Right atrium auricular region (tissue), 2 donors: ENCODE measurements at regions not wholly inside any gene's neighbourhood (a gene's known extent, or its start where the extent isn't known, plus 50 kb on each side); places are given as distances from the start of the nearest gene placed in this dataset.

Source experiments
- DNase-seq: peaks from one replicate; pipeline ENCODE4 v3.0.0-alpha.2; 2019; ENCODE audit warnings: low spot score
- H3K27ac ChIP-seq, 2 donors: fragments of 200-600 bp; sonication (generic); 1 replicate in 1 of 2; 2 replicates in 1 of 2; pipeline ENCODE4 v1.5.1; 2016 to 2019
- H3K27me3 ChIP-seq, 2 donors: fragments of 200-600 bp; sonication (generic); one replicate each; pipeline versions ENCODE4 v1.5.1 to v1.6.0; 2017 to 2019
- H3K36me3 ChIP-seq: fragments of 200-600 bp; sonication (generic); one replicate; pipeline ENCODE4 v1.5.1; 2016
- H3K4me1 ChIP-seq, 2 donors: fragments of 200-600 bp; sonication (generic); one replicate each; pipeline versions ENCODE4 v1.5.1 to v1.6.0; 2017 to 2019
- H3K4me3 ChIP-seq, 2 donors: fragments of 200-600 bp; sonication (generic); 1 replicate in 1 of 2; 2 replicates in 1 of 2; pipeline ENCODE4 v1.5.1; 2017 to 2019; ENCODE audit warnings: mild to moderate bottlenecking in 1 of 2, moderate library complexity in 1 of 2
- H3K9me3 ChIP-seq, 2 donors: fragments of 200-600 bp; sonication (generic); one replicate each; pipeline ENCODE4 v1.5.1; 2019
- TF ChIP-seq, protein P1 (sequence below), 2 donors: fragments of 200-600 bp; sonication (generic); IDR thresholded peaks; one replicate each; pipeline ENCODE4 v1.5.1; 2019; ENCODE audit warnings: antibody characterized with exemption in 2 of 2

DNA sequence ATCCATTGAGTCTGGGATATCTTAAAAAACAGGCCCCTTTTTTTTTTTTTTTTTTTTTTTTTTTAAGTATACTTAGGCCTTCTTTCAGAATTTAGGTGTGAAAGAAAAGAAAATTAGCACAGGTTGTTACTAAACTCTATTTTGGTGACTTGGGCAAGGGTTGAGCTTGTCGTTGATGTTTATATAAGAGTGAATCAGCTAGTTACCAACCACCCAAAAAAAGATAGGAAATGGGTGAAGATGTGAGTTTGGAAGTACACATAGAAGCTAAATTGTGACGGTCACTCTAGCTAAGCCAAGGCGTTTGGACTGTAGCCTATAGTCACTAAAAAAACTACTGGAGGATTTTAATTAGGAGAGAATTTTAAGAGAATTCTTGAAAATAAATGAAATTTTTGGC, 1247.2 kb downstream of the AACS start:
- TF ChIP-seq, protein P1, sequence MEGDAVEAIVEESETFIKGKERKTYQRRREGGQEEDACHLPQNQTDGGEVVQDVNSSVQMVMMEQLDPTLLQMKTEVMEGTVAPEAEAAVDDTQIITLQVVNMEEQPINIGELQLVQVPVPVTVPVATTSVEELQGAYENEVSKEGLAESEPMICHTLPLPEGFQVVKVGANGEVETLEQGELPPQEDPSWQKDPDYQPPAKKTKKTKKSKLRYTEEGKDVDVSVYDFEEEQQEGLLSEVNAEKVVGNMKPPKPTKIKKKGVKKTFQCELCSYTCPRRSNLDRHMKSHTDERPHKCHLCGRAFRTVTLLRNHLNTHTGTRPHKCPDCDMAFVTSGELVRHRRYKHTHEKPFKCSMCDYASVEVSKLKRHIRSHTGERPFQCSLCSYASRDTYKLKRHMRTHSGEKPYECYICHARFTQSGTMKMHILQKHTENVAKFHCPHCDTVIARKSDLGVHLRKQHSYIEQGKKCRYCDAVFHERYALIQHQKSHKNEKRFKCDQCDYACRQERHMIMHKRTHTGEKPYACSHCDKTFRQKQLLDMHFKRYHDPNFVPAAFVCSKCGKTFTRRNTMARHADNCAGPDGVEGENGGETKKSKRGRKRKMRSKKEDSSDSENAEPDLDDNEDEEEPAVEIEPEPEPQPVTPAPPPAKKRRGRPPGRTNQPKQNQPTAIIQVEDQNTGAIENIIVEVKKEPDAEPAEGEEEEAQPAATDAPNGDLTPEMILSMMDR (IDR thresholded peaks at IDR 0.05) = no peak

DNA sequence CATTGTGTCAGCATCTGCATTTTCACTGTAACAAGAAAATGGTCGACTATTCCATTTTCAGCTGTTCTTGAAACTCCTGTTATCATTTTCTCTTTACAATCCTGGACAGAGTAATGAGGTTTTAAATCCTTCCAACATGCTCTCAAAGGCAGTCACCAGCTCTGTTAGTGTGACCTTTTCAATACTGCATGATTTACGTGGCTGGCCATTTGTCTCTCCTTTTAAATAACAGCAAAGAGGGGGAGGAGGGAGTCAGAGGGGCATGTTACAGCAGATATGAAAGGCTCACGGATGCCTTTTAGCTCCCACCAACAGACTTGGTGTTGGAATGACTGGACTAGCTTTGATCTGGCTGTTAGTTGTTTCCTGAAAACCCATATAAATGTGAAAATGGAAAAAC, 1251.2 kb downstream of the AACS start:
- Histone ChIP-seq H3K27ac (no peak overlapping the region), H3K36me3 (no peaks in the 10 kb centered on the region), H3K27me3 (no peaks in the 10 kb centered on the region), H3K4me1 (no peaks in the 10 kb centered on the region), H3K4me3 (no peak overlapping the region), H3K9me3 (no peaks in the 10 kb centered on the region)
- no peak for DNase-seq
- TF ChIP-seq, protein P1 (IDR thresholded peaks at IDR 0.05) = no peak

More for the DNA sequence above, 1247.2 kb downstream of the AACS start:
- Histone ChIP-seq H3K9me3 (no peaks in the 10 kb centered on the region), H3K27me3 (no peaks in the 10 kb centered on the region), H3K36me3 (no peaks in the 10 kb centered on the region), H3K4me3 (no peak overlapping the region), H3K4me1 (no peaks in the 10 kb centered on the region), H3K27ac (no peak overlapping the region)
- no peak for DNase-seq

DNA sequence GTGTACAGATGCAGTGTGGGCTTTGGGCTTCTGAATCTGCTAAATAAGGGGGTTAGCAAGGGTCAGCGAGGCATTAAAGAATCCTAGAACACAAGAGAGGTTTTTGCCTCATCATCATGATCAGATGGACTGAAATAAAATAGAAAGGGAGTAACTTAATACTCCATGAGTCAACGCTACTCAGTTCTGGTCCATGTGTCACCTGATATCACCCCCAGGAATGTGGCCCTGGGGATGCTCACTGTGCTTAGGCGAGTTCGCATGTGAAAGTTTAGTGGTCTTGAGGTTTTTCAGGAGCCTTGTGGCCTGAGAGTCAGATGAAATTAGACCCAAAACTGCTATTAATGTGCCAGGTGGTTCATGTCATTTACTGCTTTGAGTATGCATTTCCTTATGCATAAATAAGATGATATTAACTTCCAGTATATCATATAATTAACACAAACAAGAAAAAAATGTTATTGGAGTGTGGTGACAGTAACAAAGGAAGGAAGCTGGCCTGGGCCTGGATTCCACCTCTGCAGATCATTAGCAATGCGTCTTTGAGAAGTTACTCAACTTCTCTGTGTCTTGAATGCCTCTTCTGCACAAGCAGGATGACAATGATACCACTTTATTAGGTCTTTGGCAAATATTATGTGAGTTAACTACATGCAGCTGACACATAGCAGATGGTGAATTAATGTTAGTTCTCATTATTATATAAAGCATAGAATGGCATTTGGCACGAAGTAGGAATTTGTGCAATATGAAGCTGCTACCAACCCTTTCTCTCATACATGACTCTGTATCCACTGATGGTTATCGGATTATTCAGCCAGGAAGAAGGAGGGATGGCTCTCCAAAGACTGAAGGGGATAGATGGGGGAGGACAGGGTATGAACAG, 1272.6 kb downstream of the AACS start:
- Histone ChIP-seq H3K9me3 (no peaks in the 10 kb centered on the region), H3K36me3 (no peaks in the 10 kb centered on the region), H3K27ac (no peak overlapping the region), H3K4me1 (no peaks in the 10 kb centered on the region), H3K4me3 (no peak overlapping the region), H3K27me3 (no peaks in the 10 kb centered on the region)
- DNase-seq = no peak
- TF ChIP-seq, protein P1 (IDR thresholded peaks at IDR 0.05) = no peak

DNA sequence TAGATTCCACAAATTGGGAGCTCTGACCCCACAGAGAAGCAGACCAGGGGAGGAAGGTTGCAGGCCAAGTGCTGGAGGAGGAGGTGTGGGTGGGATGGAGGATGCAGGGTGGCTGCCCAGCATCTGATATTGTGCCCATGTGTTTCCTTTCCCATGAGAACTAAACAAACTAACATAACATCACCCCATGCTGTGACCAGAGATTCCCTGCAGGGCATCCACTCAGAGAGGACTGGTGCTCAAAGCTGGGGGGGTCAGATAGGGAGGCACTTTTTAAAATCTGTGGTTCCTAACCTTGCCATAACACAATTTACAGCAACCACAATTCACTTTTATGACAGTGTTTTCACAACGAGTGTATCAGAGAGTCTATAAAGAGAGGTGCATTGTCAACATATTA, 1277.6 kb downstream of the AACS start:
- Histone ChIP-seq H3K4me3 (no peak overlapping the region), H3K9me3 (no peaks in the 10 kb centered on the region), H3K27me3 (no peaks in the 10 kb centered on the region), H3K27ac (no peak overlapping the region), H3K36me3 (no peaks in the 10 kb centered on the region), H3K4me1 (no peaks in the 10 kb centered on the region)
- DNase-seq = no peak
- TF ChIP-seq, protein P1 (IDR thresholded peaks at IDR 0.05) = no peak

DNA sequence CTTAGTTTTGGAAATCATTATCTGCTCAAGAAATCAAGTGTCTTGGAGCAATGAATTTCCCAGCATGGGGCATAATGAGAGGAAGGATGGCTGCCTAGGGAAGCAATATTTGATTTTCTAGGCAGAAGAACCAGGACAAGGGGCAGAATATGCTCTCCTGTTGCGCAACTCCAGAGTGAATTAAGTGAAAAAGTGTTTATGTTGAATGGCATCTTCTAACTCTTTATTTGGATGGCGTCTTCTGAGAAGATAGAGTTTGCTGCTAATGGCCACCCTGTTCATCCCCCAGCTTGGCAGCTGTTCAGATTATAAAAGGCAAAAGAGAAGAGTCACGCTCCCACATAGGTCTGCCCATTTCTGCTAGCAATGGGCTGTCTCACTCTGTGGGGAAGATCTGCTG, 1278.1 kb downstream of the AACS start:
- no peaks in the 10 kb centered on the region for H3K36me3 ChIP-seq
- no peak for DNase-seq
- TF ChIP-seq, protein P1 (IDR thresholded peaks at IDR 0.05) = no peak
- no peaks in the 10 kb centered on the region for H3K27me3 ChIP-seq
- H3K9me3 ChIP-seq = no peaks in the 10 kb centered on the region
- H3K27ac ChIP-seq = no peak overlapping the region
- no peak overlapping the region for H3K4me3 ChIP-seq
- H3K4me1 ChIP-seq = no peaks in the 10 kb centered on the region

DNA sequence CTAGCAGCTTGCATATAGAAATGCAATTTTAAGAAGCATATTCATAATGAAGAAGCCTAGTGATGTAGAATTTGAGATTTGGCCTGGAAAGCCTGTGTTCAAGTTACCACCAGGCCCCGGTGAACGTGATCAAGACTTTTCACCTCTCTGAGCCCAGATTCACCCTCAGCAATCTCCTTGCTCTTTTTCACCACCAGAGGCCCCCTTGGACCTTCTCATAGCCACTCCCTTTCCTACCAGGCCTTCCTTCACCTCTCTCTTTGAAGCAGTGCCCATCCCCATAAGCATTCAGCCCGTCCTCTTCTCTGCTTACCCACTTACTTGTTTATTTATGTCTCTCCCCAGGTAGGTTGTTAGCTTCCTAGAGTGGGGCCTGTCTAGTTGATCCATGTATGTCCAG, 1280.9 kb downstream of the AACS start:
- DNase-seq = no peak
- Histone ChIP-seq H3K9me3 (no peaks in the 10 kb centered on the region), H3K27me3 (no peaks in the 10 kb centered on the region), H3K4me1 (no peaks in the 10 kb centered on the region), H3K4me3 (no peak overlapping the region), H3K36me3 (no peaks in the 10 kb centered on the region), H3K27ac (no peak overlapping the region)
- TF ChIP-seq, protein P1 (IDR thresholded peaks at IDR 0.05) = no peak
